ENCODE measurements at regions not wholly inside any gene's neighbourhood (a gene's known extent, or its start where the extent isn't known, plus 50 kb on each side); places are given as distances from the start of the nearest gene placed in this dataset.

- no peak for TF ChIP-seq YY1 (IDR thresholded peaks at IDR 0.05; ENCODE audit: insufficient read depth, insufficient read length)
- TF ChIP-seq ZNF274 (IDR thresholded peaks at IDR 0.05; ENCODE audit: low read depth, low read length) = no peak
- no peak for TF ChIP-seq SUZ12 (IDR thresholded peaks at IDR 0.05; ENCODE audit: extremely low read depth, insufficient read depth, insufficient read length)
Measured at GRCh38 chr5:144003636-144004035, 166.8 kb downstream of the YIPF5 start.
